ENCODE measurements at regions not wholly inside any gene's neighbourhood (a gene's known extent, or its start where the extent isn't known, plus 50 kb on each side); places are given as distances from the start of the nearest gene placed in this dataset.

DNA sequence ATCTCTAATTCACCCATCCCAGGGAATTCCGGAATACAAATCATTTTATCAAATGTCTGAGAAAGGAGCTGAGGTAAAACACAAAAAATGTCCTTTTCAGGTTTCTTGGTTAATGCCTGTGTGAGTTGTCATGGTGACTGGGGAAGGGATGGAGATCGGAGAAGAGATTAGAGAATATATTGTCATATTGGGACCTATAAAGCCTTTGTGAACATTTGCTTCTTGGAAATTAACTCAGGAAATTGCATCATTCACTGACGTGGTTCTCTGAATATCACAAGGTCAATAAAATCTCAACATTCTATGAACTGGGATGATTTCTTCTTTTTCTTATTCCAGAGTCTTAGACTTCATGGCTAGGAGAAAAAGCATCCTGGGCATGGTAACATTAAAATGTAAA, 174.8 kb upstream of the GLRA2 start (continued):
- TF ChIP-seq SIN3A (IDR thresholded peaks at IDR 0.05; ENCODE audit: borderline replicate concordance, low read depth, low read length) (no peak), EP300 (IDR thresholded peaks at IDR 0.05; ENCODE audit: borderline replicate concordance in 1 of 2, low read depth in 1 of 2, low read length in 1 of 2) (no peak), ELF1 (IDR thresholded peaks at IDR 0.05) (no peak), RAD21 (IDR thresholded peaks at IDR 0.05; ENCODE audit: low read length) (no peak), TAF1 (IDR thresholded peaks at IDR 0.05; ENCODE audit: borderline replicate concordance, low read depth, low read length) (no peak)

DNA sequence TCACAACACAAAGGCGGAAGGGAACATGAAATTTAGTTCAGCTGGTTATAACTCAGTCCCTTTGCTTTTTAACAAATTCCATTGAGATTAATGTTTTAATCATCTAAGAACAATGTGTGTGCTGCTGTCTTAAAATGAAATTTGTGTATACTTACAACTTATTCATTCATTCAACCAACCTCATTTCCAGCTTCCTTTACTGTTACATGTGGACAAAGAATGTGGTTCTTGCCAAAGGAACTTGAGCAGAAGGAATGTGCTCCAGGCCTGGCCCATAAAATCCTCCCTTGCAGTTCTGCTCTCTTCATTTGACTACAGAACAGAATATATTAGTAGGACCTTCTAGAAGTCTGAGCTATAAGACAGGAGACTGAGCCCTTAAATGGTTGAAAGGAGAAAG, 176.8 kb upstream of the GLRA2 start:
- ChIA-PET CTCF (interaction anchor here (1.0 kb wide), 1 partner anchor 892 kb away, joined by 4 read pairs; no protein-coding TSS in a partner anchor), POLR2A (no interaction called here)
- Histone ChIP-seq H2AFZ (ENCODE audit: low read depth) (no peak overlapping the region), H3K9me3 (no peaks in the 10 kb centered on the region), H3K79me2 (ENCODE audit: insufficient read depth) (no peaks in the 10 kb centered on the region), H3F3A (replicated peaks; ENCODE audit: insufficient read depth) (no peaks in the 10 kb centered on the region), H3K4me3 (ENCODE audit: low read depth in 2 of 2, low read length in 1 of 2) (no peak overlapping the region), H3K27ac (ENCODE audit: low read depth in 2 of 2, low read length in 1 of 2) (no peak overlapping the region), H4K20me1 (ENCODE audit: insufficient read depth) (no peaks in the 10 kb centered on the region), H3K4me1 (ENCODE audit: control insufficient read depth in 1 of 2, insufficient read depth in 2 of 2, low read depth in 1 of 2, low read length in 1 of 2) (no peaks in the 10 kb centered on the region; a peak in 1 of 4 replicates), H3K9ac (no peak overlapping the region), H3K27me3 (ENCODE audit: insufficient read depth) (no peaks in the 10 kb centered on the region), H3K9me2 (no peaks in the 10 kb centered on the region), H3K4me2 (no peak overlapping the region), H3K36me3 (replicated peaks in 1 of 2; ENCODE audit: control insufficient read depth in 1 of 2, insufficient read depth in 2 of 2, low read length in 1 of 2) (no peaks in the 10 kb centered on the region)
- no peak for TF ChIP-seq JUND (IDR thresholded peaks at IDR 0.05)
- TF ChIP-seq, protein P1, sequence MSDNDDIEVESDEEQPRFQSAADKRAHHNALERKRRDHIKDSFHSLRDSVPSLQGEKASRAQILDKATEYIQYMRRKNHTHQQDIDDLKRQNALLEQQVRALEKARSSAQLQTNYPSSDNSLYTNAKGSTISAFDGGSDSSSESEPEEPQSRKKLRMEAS (IDR thresholded peaks at IDR 0.05; ENCODE audit: low read depth): no peak
- no peak for DNase-seq
- WGBS (ENCODE audit: low lambda C conversion rate): 6% methylated on average over 1 of the region's 1 CpG

DNA sequence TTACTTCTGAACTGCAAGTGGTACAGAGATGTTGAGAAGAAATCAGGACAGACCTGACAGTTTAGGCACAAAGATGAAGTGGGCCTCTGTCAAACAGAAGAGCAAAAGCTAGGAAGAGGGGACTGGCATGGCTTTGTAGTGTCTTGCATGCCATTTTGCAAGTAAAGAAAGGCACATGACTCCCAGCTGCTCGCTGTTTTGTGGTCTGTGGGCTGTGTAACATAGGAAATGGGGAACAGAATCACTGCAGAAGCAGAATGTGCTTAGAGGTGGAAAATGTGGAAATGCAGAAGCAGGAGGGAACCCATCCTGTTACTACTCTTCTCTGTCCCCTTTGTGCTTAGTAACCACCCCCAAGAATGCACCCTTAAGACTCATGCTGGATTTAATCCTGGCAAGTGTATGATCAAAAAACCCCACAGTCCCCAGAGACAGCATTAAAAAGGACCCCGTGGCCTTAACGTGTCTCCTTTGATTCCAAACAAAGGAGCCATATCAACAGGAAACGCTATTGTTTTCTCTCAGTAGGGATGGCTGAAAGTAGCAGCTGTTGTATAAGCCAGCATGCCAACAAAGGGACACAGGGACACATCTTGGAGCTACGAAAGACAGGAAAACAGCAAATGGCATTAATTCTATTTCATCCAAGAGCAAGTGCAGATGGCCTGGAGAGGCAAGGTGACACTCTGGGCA, 177.6 kb upstream of the GLRA2 start:
- H3K9me3 ChIP-seq: no peaks in the 10 kb centered on the region
- WGBS (ENCODE audit: low lambda C conversion rate): 4% methylated on average over 5 of the region's 5 CpGs
- POLR2A ChIA-PET: no interaction called here
- TF ChIP-seq CHD2 (IDR thresholded peaks at IDR 0.05; ENCODE audit: low read length, partially characterized antibody): no peak
- no peak for TF ChIP-seq NFIC (IDR thresholded peaks at IDR 0.05; ENCODE audit: borderline replicate concordance)
- no peak for TF ChIP-seq ELF1 (IDR thresholded peaks at IDR 0.05)
- TF ChIP-seq TAF1 (IDR thresholded peaks at IDR 0.05; ENCODE audit: borderline replicate concordance, low read depth, low read length): no peak
- TF ChIP-seq NRF1 (IDR thresholded peaks at IDR 0.05; ENCODE audit: low read depth, low read length): no peak
- no peak for TF ChIP-seq RXRA (IDR thresholded peaks at IDR 0.05; ENCODE audit: borderline replicate concordance, low read depth)
- no peak for TF ChIP-seq FOXM1 (IDR thresholded peaks at IDR 0.05; ENCODE audit: low read depth)
- TF ChIP-seq SMC3 (IDR thresholded peaks at IDR 0.05; ENCODE audit: low read depth, low read length): no peak
- TF ChIP-seq, protein P2, sequence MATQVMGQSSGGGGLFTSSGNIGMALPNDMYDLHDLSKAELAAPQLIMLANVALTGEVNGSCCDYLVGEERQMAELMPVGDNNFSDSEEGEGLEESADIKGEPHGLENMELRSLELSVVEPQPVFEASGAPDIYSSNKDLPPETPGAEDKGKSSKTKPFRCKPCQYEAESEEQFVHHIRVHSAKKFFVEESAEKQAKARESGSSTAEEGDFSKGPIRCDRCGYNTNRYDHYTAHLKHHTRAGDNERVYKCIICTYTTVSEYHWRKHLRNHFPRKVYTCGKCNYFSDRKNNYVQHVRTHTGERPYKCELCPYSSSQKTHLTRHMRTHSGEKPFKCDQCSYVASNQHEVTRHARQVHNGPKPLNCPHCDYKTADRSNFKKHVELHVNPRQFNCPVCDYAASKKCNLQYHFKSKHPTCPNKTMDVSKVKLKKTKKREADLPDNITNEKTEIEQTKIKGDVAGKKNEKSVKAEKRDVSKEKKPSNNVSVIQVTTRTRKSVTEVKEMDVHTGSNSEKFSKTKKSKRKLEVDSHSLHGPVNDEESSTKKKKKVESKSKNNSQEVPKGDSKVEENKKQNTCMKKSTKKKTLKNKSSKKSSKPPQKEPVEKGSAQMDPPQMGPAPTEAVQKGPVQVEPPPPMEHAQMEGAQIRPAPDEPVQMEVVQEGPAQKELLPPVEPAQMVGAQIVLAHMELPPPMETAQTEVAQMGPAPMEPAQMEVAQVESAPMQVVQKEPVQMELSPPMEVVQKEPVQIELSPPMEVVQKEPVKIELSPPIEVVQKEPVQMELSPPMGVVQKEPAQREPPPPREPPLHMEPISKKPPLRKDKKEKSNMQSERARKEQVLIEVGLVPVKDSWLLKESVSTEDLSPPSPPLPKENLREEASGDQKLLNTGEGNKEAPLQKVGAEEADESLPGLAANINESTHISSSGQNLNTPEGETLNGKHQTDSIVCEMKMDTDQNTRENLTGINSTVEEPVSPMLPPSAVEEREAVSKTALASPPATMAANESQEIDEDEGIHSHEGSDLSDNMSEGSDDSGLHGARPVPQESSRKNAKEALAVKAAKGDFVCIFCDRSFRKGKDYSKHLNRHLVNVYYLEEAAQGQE (IDR thresholded peaks at IDR 0.05; ENCODE audit: low read depth, low read length): no peak
- no peaks in the 10 kb centered on the region for H3K36me3 ChIP-seq (replicated peaks in 1 of 2; ENCODE audit: control insufficient read depth in 1 of 2, insufficient read depth in 2 of 2, low read length in 1 of 2)
- H3K4me2 ChIP-seq: no peak overlapping the region
- H3F3A ChIP-seq (replicated peaks; ENCODE audit: insufficient read depth): no peaks in the 10 kb centered on the region
- CTCF ChIA-PET: interaction anchor here (1.0 kb wide), 1 partner anchor 893 kb away, joined by 4 read pairs; no protein-coding TSS in a partner anchor
- no peak overlapping the region for H3K27ac ChIP-seq (ENCODE audit: low read depth in 2 of 2, low read length in 1 of 2)
- no peaks in the 10 kb centered on the region for H4K20me1 ChIP-seq (ENCODE audit: insufficient read depth)
- no peaks in the 10 kb centered on the region for H3K27me3 ChIP-seq (ENCODE audit: insufficient read depth)
- no peak overlapping the region for H3K4me3 ChIP-seq (ENCODE audit: low read depth in 2 of 2, low read length in 1 of 2)
- no peaks in the 10 kb centered on the region; a peak in 1 of 4 replicates for H3K4me1 ChIP-seq (ENCODE audit: control insufficient read depth in 1 of 2, insufficient read depth in 2 of 2, low read depth in 1 of 2, low read length in 1 of 2)
- no peak for DNase-seq
- H3K9ac ChIP-seq: no peak overlapping the region
- H3K79me2 ChIP-seq (ENCODE audit: insufficient read depth): no peaks in the 10 kb centered on the region
- no peaks in the 10 kb centered on the region for H3K9me2 ChIP-seq
- no peak overlapping the region for H2AFZ ChIP-seq (ENCODE audit: low read depth)

All from SK-N-SH (cell line).